Anterior cingulate cortex (tissue), 58 donors: ENCODE measurements at regions not wholly inside any gene's neighbourhood (a gene's known extent, or its start where the extent isn't known, plus 50 kb on each side); places are given as distances from the start of the nearest gene placed in this dataset.

ENCODE experiments used
- DNase-seq, 58 donors: peaks; one replicate each; lab custom pipeline; 2025; lab: John Stamatoyannopoulos, UW

- DNase-seq: no peak
These were observed 118.2 kb upstream of the KIF5B start for GRCh38 chr10:32174349-32174893.

GRCh38 chr10:32171204-32171603 is 115.0 kb upstream of the KIF5B start:
- DNase-seq: no peak

DNA sequence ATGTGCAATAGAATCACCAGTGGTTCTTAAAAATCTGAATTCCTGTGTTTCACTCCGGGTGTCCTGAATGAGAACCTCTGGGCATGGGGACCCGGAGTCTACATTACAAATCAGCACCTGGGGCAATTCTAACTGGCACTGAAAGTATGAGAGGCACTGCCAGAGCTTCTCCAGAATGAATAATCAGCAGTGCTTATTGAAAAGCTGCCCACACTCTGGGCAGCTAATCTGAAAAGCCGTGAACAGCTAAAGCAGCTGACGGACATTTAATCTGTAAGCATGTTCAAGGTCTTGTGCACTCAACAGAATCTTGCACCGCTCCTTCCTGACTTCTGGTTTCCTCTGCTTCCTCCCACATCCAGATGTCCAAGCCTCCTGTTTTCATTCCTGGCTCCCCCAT is 113.3 kb upstream of the KIF5B start:
- peak in 1 of 58 donors; percentile 4 for DNase-seq

- no peak for DNase-seq
These were observed 111.2 kb upstream of the KIF5B start for GRCh38 chr10:32167450-32167849.

DNA sequence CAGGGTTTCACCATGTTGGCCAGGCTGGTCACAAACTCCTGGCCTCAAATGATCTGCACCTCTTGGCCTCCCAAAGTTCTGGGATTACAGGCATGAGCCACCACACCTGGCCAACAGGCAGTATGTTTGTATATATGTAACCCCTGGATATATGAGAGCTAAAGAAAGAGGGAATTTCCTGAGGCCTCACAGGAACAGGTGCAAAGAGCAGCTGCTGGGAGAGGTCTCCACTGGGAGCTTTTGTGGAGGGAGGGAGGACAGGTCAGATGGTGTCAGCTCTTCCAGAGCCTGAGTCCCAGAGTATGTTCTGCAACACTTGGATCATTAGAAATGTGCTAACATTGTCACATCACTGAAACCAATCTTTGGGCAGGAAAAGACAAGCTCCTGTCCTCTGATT is 110.1 kb upstream of the KIF5B start:
- DNase-seq: no peak

DNA sequence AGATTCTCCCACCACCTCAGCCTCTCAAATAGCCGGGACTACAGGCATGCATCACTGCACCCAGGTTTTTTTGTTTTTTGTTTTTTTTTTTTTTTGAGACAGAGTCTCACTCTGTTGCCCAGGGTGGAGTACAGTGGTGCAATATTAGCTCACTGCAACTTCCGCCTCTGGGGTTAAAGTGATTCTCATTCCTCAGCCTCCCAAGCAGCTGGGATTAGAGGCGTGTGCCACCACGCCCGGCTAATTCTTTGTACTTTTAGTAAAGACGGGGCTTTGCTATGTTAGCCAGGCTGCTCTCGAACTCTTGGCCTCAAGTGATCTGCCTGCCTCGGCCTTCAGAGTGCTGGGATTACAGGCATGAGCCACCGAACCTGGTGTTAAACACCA is 107.5 kb upstream of the KIF5B start:
- no peak for DNase-seq

DNA sequence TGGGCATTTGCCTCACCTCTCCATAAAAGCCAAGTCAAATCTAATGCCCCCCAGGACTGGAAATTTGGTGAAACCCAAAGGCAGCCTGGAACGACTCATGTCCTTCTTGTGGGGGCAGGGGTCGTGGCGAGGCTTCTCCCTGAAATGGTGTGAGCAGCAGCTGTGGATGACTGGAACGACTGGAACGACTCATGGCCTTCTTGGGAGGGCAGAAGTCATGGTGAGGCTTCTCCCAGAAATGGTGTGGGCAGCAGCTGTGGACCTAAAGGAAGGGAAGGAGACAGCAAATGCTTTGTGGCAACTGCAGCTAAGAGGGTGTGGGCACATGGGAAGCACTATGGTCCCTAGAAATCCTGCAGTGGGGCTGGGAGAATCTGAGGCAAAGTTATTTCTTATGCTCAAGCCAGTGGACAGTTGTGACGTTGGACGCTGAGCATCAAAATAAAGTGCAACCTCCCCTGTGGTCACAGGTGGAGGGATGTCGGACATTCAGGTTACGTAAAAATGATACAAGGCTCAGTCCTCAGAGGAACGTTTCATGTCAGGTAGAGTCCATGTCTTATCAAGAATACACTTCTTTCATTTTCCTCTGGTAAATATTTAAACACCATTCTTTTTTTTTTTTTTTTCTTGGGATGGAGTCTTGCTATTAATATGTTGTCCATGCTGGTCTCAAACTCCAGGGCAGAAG is 107.0 kb upstream of the KIF5B start:
- DNase-seq: no peak

GRCh38 chr10:32161586-32161985 is 105.4 kb upstream of the KIF5B start:
- peak in 3 of 58 donors; percentile 4 to 7 (median 4) for DNase-seq

GRCh38 chr10:32160864-32161263 is 104.6 kb upstream of the KIF5B start:
- no peak for DNase-seq

DNA sequence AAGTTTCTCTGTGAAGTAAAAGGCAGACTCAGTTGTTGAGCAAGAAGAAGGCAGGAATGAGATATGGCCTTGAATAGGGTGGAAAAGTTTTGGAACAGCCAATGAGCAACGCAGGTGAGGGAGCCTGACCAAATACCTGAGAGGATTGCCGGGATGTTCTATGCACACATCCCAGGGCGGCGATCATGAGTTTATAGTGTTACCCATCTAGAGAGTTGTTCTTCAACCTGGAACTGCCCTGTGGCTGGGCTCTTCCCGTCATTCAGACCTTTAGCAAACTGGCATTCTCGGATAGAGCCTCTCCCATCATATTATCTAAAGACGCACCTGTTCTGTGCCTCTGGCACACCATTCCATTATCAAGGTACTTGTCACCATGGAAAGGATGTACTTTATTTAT is 103.0 kb upstream of the KIF5B start:
- no peak for DNase-seq

- DNase-seq: no peak
These were observed 99.8 kb upstream of the KIF5B start for GRCh38 chr10:32156031-32156495.

DNA sequence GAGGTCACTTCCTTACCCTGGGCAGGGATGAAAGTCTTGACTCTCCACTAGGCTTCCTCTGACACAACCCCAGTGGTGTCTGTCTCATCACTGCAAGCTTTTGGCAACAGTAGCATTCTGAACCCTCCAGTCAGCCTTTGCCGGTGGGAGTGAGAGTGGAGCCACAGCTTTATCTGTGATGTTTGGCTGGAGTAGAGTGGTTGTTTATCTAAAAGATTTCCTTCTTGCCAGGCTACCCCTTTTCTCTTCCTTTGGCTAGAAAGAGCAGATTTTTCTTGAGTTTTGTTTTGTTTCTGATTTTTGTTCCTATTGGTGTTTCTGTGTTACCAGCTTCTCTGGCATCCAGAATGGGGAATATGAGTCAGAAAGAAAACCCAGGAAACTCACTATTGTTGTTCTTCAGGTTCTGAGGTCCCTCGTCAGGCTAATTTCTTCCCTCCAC is 98.9 kb upstream of the KIF5B start:
- no peak for DNase-seq

DNA sequence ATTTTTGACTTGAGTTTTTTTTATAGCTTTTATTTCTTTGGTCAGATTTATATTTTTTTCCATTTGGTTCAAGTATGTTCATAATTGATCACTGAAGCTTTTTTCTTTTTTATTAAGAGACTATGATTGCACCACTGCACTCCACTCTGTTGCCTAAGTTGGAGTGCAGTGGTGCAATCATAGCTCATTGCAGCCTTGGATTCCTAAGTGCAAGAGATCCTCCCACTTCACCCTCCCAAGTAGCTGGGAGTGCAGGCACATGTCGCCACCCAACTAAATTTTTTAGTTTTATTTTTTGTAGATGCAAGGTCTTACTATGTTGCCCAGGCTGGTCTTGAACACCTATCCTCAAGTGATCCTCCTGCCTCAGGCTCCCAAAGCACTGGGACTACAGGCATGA is 97.7 kb upstream of the KIF5B start:
- no peak for DNase-seq

- DNase-seq: no peak
These were observed 97.0 kb upstream of the KIF5B start for GRCh38 chr10:32153252-32153651.

DNA sequence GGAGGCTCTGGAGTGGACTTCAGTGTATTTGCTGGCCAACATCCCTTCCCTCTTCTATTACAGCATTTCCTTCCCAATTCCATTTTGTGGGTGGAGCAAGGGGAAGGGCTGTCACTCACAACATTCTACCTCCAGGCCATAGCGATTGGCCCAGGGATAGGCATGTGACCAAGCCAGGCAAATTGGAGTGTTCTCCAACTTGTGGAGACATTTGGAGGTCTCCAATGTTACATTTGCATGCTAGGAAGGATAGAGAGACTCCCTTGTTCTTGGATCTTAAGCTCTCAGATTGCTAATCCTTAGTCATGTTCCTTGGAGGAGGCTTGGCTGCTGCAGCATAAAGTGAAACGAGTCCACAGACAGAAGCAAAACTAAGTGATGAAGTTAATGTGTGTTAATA is 95.6 kb upstream of the KIF5B start:
- no peak for DNase-seq

- no peak for DNase-seq
These were observed 94.4 kb upstream of the KIF5B start for GRCh38 chr10:32150532-32151101.

DNA sequence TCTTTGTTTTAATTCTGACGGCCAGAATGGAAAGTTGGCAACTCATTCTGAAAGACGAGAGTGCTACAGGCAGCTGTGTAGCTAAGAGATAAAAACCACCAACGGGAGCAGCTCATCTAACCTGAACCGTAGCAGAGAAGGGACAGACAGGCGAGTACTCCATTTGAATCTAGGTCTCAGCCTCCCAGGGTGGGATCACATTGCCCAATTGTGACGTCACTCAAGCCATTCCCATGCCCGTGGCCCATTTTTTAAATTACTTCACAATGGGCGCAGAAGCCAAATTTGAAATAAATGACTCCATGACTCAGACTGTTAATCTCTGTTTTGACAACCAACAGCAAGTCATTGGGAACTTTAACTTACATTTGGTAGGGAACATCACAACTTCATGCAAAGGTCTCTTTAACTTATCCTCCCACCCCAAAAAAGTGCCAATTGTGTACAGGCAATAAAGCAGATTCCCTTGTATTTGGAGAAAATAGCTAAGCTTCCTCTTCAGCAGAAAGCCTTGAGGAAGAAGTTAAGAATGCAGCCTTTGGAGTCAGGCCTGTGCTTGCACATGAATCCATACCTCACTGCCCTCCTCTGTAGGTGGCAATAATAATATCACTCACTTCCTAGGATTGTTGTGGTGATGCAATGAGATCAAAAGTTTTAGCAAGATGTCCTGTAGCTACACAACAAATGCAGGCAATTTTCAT is 93.2 kb upstream of the KIF5B start:
- DNase-seq: peak in 2 of 58 donors; percentile 3

DNA sequence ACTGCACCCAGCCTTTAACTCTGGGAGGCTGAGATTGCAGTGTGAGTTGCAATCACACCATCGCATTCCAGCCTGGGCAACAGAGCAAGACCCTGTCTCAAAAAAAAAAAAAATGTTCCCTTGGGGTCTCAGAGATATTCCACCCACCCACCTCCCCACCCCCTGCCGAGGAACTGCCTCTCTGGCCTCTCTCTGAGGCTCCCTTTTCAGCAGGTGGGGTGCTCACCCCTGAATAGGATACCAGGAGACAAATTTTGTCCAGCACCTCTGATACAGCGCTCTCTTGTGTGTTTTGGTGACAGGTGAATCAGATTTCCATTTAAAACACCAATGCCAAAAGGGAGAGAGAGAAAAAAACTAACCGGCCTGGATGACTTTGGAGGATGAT is 92.6 kb upstream of the KIF5B start:
- no peak for DNase-seq

GRCh38 chr10:32147730-32148129 is 91.5 kb upstream of the KIF5B start:
- DNase-seq: no peak

DNA sequence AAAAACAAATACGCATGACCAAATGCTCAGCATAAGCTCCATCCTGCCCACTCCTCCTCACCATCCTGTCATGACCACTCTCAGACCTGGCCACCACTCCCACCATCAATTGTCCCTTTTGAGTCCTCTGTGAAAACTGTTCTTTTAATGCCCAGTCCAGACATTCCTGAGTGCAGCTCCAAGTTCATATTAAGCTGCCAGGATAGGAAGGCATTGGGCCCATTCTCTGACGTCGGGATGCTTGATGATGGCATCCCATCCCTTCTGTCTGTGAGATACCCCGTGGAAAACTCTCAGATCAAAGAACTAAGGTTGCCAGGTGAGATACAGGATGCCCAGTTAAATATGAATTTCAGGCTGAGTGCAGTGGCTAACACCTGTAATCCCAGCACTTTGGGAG is 89.9 kb upstream of the KIF5B start:
- no peak for DNase-seq

DNA sequence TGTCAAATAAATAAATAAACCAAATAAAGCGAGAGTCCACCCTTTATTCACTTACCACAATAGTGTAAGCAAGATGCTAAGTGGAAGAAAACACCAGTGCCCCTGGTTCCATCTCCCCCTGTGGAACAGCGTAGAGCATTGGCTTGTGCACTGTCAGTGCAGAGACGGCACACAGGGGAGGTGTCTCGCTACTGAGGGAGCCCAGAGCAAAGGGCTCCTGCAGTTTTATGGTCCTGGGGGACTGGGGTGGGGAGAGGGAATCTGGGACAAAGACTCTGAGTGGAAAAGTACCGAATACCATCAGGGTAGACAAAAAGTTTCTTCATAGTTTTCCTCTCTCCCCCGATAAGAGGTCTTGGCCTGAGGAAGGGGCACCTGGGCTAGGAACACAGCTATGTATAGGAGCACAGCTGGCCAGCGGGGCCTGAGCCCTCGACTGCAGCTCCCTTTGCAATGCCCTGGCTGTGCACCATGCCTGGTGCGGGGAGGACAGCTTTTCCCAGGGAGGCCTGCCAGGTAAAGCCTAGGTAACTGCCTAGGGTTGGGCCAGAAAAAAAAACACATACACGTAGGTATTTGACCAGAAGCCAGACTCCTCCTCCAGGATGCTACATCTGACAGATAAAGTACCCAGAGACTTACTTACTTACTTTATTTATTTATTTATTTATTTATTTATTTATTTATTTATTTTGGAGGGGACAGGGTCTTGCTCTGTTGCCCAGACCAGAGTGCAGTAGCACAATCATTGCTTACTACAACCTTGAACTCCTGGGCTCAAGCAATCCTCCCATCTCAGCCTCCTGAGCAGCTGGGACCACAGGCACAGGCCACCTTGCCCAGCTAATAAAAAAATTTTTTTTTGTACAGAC is 88.8 kb upstream of the KIF5B start:
- no peak for DNase-seq
